RKO (cell line): ENCODE measurements at regions not wholly inside any gene's neighbourhood (a gene's known extent, or its start where the extent isn't known, plus 50 kb on each side); places are given as distances from the start of the nearest gene placed in this dataset.

ENCODE experiments used
- DNase-seq: peaks from one replicate; pipeline ENCODE4 v3.0.0-alpha.2; 2016; ENCODE audit warnings: low spot score

GRCh38 chr20:37598100-37598543, 70.4 kb upstream of the BLCAP start:
- DNase-seq, result no peak

GRCh38 chr20:37596890-37597536, 69.3 kb upstream of the BLCAP start:
- DNase-seq, result no peak

DNA sequence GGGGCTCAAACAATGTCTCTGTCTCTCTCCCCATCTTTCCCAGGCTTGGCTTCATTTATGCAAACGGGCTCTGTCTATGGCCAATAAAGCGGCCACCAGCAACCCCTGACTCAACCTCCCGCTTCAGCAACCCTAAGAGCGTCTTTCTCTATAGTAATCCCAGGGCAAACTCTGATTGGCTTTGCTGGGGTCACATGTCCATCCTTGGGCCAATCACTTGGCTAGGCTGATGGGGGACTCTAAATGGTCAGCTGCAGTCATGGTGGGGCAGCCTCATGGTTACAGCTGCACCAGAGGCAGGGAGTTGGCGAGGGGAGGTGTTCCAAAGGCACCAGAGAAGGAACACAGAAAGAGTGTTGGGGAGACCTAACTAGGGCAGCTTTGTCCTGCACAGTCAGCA, 68.5 kb upstream of the BLCAP start:
- DNase-seq, result no peak

- no peak for DNase-seq
These were observed 66.0 kb upstream of the BLCAP start for GRCh38 chr20:37593710-37594109.

- no peak for DNase-seq
These were observed 63.3 kb upstream of the BLCAP start for GRCh38 chr20:37590938-37591490.

DNA sequence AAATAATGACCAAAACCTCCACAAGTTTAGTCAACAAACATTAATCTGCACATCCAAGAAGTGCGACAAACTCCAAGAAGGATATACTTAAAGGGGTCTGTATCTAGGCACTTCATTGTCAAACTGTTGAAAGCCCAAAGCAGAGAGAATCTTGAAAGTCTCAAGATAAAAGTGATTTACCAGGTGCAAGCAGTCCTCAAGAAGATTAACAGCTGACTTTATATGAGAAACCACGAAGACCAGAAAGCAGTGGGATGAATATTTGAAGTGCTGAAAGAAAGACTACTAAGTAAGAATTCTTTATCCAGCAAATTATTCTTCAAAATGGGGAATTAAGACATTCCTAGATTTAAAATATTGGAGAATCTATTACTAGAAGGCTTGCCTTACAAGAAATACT, 58.4 kb upstream of the BLCAP start:
- no peak for DNase-seq

DNA sequence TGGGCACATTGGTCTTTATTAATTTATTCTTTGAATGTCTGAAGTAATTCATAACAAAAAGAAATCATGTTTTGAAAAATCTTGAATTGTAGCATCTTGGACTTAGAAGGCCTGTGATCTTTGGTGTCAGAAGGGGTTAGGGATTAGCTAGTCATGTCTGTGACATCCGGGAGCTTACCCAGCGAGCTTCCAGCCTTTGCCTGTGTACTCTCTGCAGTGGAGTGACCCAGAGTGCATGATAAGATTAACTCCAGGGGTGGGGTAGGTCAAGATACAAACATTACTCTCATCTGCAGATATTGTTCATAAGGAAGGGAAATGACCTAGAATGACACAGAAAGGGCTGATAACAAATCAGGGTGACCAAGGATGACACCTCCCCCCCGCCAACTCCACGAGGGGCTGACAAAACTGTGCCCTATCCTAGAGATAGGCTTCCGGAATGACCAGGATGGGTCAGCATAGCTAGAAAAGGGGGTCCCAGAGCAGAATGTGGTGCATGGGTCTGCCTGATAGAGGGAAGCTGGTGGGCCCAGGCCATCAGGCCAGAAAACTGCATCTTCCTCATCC, 56.6 kb upstream of the BLCAP start:
- no peak for DNase-seq

DNA sequence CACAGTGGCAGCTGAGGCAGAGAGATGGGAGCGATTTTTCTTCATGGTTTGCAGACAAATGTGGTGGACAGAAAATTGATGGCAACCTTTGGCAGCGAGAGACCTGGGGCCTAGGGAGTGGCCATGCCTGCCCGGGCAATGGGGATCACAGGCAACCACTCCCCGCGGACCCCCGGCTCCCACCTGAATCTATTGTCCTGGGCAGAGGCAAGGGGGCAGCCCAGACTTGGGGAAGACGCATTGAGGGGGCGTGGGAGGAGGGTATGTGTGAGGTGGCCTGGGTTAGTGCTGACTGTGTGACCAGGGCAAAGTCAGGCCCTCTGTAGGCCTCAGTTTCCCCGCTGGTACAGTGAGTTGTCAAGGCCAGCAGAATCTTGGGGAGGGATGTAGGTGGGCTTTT, 53.6 kb upstream of the BLCAP start:
- no peak for DNase-seq

- no peak for DNase-seq
These were observed 52.4 kb upstream of the BLCAP start for GRCh38 chr20:37580069-37580468.

DNA sequence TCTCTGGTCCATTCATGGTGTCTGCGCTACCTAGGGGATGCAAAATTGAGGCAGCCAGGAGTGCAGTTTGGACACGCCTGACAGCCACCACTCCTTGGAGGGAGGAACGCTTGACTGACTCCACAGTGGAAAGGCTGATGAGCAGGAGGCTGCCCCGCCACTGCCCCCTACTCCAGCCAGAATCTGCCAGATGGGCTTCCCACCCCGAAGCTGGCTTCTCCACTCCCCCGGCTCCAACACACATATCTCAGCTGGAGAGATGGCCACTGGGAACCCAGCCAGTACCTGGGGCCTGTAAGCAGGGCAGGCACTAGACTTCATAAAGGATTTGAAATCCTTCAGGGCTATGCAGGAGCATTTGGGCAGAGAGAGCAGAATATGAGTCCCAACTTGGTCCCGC, 51.4 kb upstream of the BLCAP start:
- no peak for DNase-seq

DNA sequence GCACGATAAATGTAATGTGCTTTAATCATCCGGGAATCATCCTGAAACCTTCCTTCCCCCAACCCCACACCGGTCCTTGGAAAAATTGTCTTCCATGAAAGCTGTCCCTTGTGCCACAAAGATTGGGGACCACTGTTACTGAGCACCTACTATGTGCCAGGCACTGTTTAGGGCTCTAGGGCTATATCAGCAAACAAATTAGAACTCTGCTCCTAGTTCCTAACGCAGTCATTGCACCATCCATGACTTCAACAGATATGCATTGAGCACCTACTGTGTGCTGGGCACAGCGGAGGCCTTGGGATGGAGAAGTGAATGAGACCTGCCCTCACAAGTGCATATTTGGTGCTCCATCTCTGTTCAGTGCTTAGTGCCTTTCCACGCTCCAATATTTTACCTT, 50.3 kb upstream of the BLCAP start:
- DNase-seq, result no peak
